ENCODE measurements at regions not wholly inside any gene's neighbourhood (a gene's known extent, or its start where the extent isn't known, plus 50 kb on each side); places are given as distances from the start of the nearest gene placed in this dataset.

DNA sequence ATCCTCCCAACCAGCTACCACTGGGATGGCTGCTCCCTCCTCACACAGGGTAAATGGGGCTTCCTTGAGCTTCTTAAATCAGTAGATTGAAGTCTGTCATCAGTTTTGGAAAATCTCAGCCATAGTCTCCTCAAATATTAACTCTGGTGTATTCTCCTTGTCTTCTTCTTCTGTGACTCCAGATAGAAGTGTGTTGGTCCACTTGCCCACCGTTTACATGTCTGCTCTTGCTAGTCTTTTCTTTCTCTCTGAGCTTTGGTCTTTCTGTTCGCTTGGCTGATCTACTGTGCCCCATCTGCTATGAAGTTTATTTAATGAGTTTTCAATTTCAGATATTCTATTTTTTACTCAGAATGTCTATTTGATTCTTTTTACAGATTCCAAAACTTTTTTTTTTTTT is 281.7 kb upstream of the HDAC4 start:
- DNase-seq = no peak

DNA sequence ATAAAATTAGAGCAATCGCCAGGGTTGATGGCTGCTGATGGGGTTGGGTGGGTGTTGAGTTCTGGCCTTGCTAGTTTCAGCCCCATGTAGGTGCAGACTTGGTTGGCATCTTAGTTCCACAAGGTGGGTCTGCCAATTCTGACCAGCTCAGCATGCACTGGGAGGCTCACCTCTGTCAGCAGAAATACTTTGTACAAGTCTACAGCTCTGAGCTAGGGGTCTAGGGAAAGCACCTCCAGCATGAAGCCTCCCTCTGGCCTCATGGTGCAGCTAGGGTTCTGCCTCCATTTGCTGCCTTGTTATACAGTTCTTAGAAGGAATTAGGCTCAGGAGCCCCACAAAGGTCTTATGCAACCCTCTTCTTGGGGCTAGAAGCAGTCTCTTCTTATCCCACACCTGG is 278.9 kb upstream of the HDAC4 start:
- DNase-seq = no peak

DNA sequence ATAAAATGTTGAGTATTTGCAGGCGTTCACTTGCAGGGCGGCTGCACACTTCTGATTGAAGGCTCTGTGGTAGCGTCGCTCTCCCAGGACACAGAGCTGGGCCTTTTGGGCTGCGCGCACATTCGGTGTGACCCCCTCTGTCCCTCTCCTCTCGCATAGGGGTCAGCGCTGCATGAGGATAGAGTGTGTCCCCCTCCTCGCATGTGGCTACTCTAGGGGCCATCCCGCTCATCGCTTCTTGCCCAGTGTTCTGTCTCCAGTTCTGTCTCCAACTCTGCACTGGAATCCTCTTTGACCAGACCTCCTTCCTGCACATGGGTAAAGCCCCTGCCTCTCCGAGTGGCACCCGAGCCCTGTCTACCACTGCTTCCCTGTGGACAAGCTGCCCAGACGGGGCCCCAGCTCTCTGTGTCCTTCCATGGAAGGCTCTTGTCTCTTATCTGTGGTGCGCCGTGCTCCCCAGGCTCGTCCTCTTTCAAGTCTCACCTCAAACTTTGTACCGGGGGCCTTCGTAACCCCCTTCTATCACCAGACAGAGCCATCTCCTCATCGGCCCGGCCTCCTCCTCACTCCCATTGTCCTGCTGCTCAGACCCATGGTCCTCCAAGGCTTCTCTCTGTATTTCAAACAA is 278.0 kb upstream of the HDAC4 start:
- peak; percentile 4 for DNase-seq

DNA sequence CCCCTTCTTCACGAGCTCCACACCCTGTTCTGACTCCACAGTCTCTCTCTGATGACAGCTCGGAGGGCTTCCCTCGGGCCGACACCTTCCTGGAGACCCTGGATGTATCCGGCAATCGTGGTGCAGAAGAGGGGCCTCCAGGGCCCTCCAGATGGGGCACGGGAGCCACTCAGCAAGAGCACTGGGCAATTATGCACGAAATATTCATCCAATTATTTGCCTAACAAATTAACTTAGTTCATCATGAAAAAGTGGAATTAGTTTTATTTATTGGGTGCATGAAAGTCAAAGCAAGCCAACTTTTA is 277.3 kb upstream of the HDAC4 start:
- no peak for DNase-seq

DNA sequence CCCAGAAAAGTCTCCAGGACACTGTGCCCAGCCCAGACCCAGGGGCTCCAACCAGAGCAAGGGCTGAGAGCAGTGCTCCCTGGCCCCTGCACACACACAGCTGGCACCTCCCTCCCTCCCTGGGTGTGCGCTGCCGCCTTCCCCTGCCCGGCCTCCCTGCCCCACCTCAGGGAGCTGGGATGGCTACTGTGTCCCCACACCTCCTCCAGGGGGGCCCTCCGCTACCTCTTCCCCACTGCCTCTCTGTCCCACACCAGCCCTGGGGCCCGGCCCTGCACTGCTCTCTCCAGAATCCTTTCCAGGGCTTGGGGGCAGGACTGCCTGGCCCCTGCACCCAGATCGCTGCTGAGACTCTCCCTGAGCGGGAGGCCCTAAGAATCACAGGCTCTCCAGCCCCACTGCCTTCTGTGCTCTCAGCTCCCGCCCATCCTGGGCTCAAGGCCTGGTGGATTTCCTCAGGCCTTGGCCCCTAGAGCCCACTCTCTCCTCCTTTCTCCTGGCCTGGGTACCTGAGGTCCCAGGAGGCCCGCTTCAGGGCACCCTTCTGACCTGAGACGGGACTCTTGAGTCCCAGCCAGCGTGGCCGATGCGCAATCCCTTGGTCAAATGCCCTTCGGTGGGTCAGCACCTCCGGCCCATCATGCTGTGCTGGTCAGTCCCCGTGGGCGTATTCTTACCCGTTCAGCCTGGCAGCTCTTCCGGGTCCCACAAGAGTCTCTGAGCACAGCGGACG is 276.8 kb upstream of the HDAC4 start:
- DNase-seq = peak; percentile 10

DNA sequence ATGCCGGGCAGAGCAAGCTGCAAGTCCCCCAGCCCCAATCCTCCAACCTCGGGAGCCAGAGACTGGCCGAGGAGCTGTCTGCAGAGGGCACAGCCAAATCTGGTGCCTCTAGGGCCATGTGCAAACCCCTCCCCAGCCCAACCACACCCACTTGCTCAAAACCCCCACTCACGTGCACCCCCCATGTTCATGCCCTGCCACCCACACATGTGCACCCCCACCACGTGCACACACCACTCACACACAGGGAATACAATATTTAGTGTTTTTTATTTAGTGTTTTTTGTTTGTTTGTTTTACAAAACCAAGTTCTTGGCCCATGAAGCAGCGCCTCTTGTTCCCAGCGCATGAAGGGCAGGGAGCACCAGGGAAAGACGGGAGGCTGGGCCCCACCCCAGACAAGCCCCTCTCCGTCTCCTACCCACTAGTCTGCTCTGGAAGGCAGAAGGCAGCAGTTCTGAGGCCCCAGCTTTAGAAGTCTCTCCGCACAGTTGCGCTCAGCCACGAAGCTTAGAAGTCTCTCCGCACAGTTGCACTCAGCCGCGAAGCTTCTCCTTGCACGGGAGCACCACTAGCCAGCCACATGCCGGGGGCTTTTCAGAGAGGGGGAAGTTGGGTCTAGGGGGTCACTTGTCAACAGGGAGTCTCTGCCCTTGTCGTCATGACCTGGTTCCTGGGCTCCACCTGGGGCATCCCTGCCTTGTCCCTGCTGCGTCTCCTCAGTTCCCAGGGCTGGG is 276.1 kb upstream of the HDAC4 start:
- peak; percentile 11 for DNase-seq

DNA sequence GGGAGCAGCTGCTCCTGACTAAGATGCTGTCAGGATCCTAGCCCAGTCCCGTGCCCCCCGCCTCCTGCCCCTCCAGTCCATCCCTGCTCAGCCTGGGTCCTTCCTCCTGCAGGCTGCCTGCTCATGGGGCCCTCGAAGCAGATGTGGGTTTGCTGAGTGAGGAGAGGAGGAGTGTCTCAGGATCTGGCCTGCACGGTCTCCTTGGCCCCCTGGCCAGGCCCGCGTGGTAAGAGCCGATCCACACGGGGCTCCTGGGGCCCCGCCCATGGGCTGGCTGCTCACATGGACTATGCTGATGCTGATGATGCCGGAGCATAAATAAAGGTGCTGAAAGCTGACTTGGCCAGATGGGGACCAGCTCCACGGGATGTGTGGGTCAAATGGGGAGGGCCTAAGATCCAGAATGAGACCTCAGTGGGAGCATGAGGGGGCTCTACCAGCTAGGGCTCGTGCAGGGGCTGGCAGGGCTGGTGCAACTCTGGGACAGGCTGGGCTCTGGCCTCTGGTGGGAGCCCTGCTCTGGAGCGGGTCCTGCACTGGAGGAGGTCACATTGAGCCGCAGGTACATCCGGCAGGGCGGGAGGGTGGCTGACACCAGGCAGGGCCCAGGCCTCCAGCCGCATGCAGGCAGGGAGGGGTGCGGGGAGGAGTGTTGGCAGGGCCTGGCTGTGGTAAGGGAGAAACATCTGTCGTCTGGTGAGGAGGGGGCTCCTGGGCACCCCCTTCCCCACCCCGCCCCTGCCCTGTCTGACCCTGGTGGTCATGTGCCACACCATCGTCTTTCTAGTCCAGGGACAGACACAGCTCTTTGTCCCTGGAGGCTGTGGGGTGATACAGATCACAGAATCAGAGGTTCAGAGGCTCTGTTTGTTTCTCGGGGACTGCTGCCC is 275.3 kb upstream of the HDAC4 start:
- peak; percentile 13 for DNase-seq

DNA sequence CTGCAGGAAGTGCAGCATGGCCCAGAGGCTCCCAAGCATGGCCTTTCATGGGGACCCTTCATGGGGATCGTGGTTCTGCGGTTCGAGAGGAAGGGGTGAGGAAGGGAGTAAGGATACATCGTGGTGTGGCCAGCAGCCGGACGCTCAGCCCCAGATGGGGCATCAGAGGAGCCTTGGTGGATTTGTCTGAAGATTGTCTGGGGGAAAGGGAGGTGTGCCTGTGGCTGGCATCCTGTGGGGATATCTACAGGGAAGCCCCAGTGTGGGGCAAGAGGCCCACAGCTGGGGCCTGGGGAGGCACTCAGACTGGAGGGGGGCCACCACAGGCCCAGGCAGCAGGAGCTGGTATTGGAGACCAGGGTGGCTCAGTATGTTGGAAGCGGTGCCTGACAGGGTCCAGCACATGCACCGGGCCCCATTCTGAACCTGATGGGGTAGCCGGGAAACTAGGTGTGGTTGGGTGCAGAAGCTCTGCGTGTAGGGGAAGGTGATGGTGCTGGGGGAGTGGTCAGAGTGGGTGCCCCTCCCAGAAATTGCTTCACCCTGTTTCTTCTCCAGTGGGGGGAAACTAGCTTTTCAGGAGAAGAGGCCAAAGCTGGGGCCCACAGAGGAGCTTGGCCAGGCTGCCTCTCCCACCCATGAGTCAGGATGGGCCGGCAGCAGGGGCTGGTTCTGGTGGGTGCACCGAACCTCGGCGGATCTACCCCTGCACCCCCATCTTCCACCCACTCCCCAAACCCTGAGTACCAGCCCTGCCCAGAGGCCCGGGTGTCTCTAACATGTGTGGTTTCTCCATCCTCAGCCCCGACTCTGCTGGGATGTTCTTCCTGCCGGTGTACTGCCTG is 274.4 kb upstream of the HDAC4 start:
- peak; percentile 5 for DNase-seq

DNA sequence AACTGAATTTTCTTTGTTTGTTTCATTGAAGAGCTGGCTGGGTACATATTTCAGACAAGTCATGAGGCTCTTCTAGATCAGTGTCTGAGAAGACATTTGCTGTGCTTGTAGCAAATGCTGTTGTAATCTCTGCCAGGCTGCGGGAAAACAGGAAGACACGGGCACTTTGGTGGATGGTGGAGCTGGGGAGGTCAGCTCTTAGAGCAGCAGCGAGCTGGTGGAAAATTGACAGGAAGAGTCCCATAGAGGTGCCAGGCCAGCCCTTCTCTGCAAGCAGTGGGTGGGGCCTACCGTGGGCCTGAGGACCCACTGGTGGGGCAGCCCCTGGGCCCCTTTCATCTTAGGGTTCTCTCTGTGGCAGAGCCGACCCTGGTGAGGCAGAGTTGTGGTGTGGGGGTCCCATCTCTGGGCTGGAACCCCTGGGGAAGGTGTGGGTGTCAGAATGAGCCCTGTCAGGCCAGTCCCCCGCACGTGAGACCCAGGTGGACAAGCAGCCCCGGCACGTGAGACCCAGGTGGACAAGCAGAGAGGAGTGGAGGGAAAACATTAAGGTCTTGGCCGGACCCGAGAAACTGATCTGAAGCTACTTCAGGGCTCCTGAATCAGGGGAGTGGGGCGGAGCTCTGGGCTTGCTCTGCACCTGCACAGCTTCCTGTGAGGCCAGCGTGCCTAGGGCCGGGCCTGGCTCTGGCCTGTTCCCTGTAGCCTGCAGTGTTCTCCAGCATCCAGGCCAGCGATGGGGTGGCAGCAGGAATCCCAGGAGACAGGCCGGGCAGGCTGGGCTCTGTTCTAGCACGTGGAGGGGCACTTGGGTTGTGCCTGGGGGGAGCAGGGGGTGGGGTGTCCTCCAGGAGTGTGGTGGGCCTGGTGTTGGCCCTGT is 273.5 kb upstream of the HDAC4 start:
- DNase-seq = peak; percentile 11

DNA sequence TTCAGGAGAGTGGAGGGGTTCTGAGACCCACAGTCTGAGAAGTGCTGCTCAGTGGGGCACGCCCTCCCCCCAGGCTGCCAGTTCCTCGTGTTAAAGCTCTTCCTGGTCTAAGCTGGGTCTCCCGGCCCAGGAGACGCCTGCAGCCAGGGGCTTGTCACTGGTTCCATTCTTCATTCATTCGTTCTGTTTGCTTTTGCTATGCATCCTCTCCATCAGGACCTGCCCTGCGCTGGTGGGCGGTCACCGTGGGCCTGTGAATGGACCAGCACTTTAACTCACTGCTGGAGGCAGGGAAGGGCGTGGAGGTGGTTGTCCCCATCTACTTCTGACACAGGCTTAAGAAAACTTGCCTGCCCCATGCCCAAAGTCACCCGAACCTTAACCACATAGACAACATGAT is 272.8 kb upstream of the HDAC4 start:
- peak; percentile 10 for DNase-seq

DNA sequence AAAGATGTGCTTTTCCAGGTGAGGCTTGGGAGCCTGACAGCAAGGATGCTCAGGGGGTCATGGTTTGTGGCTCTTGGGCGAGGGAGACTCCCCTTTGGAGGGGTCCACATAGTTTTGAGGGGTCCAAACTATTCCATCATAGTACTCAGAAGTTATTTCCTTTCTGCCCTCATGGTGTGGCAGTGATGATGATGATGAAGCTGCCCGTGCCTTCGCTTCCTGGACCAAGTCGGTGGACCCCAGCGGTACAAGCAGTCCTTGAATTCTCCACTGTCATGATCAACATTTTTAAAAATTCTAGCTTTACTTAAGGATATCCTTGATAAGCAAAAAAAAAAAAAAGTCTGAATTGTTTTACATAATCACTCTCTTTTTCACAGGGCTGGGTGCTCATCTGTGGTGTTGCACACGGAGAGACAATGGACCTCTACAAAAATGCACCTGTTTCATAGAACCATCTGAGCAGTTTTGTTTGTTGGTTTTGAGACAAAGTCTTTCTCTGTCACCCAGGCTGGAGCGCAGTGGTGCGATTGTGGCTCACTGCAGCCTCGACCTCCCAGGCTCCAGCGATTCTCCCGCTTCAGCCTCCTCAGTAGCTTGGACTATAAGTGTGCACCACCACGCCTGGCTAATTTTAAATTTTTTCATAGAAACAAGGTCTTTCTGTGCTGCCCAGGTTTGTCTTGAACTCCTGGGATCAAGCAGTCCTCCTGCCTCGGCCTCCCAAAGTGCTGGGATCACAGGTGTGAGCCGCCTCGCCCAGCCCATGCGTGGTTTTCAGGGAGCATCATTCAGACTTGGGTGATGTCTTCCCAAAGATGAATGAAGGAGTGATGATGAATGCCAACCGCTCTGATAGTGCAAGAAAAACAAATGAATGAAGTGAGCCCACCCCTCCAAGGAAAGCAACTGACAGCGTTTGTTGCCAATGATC is 271.4 kb upstream of the HDAC4 start:
- DNase-seq = peak; percentile 5

DNA sequence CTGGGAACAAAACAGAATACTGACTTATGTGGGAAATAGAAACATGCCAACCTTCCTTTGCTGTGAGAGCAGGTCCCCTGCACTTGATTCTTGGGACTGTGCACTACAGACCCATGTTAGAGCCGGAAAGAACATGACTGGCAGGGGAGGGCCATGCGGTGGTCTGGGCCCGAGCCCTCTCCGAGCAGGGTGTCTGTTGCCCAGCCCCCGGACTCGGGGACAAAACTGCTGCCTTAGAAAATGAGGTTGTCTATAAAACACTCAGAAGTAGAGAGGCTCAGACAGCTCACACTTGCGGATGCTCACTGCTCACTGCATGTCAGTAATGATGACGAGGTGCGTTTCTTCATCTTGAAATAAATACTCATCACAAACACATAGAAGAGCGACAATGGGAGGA is 270.7 kb upstream of the HDAC4 start:
- no peak for DNase-seq

DNA sequence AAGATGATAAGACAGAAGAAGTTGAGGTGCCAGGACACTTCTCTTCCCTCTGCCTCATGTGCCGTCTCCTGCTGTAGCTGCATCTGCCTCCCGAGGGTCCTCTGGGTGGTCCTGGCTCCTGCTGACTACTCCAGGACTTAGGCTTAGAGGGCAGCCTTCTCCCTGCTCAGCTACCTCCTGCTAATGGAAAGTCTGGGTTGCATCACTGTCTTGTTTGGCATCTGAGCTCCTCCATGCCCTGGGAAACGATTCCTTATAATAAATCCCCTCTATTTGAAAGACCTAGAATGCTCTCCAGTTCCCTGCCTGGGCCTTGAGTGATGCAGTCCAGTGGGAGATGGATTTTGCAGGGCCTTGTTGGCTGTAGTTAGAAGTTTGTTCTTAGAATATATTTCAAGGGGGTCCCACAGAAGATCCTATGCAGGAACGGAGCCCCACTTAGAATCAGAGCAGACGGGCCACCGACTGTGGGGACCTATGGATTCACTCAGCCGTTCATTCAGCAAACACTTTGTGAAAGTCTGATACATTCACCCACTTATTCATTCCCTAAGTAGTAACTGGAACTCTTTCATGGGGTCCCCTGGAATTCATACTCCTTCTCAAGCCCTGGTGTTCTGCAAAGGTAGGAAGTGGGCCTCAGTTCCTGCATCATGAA is 269.8 kb upstream of the HDAC4 start:
- peak; percentile 12 for DNase-seq

DNA sequence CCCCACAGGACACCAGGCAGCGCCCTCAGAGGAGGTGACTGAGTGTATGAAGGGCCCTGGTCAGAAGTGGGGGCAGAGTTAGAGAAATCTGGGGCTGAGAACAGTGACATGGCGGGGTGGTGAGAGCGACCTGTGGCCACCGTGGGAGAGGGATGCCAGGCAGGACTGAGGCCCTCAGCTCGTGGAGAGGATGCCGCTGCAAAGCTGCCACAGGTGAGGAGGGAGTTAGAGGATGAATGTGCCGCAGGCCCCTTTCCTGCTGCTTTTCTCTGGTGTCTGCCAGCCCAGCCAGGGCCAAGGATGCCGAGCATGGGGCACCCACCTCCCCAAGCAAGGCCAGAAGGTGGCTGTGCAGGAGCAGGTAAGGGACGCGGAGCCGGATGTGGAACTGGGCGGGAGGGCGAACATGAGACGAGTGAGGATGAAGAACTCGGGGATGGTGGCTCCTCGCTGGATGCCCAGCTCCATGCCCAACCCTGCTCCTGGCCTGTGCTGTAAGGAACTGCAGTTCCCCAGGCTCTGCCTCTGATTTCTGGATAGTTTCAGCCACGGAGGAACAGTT is 269.2 kb upstream of the HDAC4 start:
- peak; percentile 6 for DNase-seq

DNA sequence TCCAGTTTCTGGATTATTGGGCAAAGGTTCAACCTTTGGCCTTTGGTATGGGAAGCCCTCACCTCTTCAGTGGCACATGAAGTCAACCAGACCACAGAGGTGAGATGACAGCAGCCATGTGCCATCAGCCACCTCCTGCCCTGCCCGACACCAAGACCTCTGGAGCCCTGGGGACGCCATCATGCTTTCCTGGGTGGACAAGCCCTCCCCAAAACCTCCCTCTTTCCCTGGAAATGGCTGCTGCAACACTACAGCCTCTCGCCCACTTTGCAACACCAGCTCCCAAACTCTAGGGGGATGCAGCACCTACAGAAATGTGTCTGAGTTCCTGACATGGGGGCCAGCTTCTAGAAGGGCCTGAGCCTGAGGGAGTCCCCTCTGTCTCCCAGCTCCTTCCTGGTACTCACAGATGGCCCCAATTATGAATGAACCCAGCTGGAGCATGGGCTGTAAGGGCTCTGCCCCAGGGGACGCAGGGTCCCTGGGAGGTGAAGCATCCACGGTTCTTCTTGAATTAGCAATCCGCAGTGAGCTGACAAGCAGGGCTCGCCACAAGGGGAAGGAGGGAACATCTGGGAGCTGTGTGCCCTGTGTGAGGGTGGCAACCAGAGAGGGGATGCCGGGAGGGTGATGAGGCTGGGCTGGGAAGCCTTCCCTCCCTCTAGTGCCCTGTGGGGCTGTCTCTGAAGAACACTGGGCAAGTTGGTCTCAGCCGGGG is 268.5 kb upstream of the HDAC4 start:
- DNase-seq = peak; percentile 10

DNA sequence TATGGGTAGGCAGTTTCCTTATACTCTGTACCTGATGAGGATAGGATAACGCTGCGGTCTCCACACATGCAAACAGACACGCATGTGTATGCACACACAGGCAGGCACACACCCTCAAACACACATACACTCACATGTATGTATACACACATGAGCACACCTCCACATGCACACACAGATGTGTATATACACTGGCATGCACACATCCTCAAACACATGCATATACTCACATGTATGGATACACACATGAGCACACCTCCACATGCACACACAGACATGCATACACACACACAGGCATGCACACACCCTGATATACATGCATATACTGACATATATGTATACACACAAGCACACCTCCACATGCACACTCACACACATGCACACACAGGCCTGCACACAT is 267.8 kb upstream of the HDAC4 start:
- DNase-seq = peak; percentile 5

DNA sequence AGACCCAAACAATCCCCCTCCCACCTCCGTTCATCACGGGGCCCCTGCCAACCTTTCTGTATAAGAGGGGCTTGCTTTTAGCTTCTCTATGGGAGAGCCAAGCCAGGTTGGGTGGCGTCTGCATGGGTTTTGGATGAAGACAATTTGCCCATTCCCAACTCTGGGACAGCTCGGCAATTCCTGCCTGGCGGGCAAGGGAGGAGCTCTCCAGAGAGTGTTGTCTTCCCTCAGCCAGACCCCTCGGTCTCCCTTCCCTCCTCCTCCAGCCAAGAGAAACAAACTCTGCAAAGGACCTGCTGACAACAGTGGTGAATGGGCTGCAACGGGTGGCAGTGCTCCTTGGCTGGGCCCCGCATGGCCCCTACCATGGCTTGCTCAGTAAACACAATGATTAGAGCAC is 267.2 kb upstream of the HDAC4 start:
- DNase-seq = no peak

DNA sequence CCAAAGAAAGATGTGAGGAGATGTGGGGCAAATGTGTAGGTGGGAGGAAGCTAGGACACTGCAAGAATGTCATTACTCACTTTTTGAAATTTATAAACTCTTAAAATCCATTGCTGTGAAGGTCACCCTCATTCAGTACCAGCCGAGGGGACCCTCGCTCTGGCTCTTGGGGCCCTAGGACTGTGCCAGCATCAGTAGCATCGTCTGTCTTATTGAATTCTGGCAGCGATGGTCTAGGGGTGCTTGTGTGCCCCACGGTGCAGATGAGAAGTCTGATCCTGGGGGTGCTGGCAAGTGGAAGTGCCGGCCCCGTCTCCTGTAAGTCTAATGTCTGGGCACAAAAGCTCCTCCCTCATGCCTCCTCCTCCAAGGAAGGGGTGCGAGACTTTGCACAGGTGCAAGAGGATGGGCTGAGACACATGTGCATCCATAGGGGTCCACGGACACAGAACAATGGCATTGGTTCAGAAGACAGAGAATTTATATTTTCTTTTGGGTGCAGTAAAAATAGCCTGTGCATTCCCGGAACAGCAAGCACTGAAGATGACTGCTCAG is 266.7 kb upstream of the HDAC4 start:
- DNase-seq = no peak
